Smooth muscle cell (in vitro differentiated cells): ENCODE measurements at regions not wholly inside any gene's neighbourhood (a gene's known extent, or its start where the extent isn't known, plus 50 kb on each side); places are given as distances from the start of the nearest gene placed in this dataset.

Source experiments
- DNase-seq: peaks from one replicate; lab custom pipeline; 2025; ENCODE audit not compliant: unreplicated experiment; lab: John Stamatoyannopoulos, UW
- H2AFZ ChIP-seq: fragments of 200-600 bp; sonication (generic); 2 replicates; pipeline ENCODE4 v1.6.0; 2016; ENCODE audit warnings: antibody characterized with exemption, low read depth, mild to moderate bottlenecking
- H3F3A ChIP-seq: fragments of 200-600 bp; sonication (generic); 2 replicates; pipeline ENCODE4 v1.6.0; 2017; ENCODE audit warnings: antibody characterized with exemption, low read depth
- H3K27ac ChIP-seq: fragments of 200-600 bp; sonication (generic); 2 replicates; pipeline ENCODE4 v1.5.1; 2016; ENCODE audit warnings: low read depth, mild to moderate bottlenecking
- H3K27me3 ChIP-seq: fragments of 200-600 bp; sonication (generic); 2 replicates; pipeline ENCODE4 v1.6.1; 2016; ENCODE audit warnings: low read depth, mild to moderate bottlenecking
- H3K36me3 ChIP-seq: fragments of 200-600 bp; sonication (generic); 2 replicates; pipeline ENCODE4 v1.5.1; 2016; ENCODE audit warnings: low read depth
- H3K4me1 ChIP-seq: fragments of 200-600 bp; sonication (generic); 2 replicates; pipeline ENCODE4 v1.5.1; 2016; ENCODE audit warnings: low read depth
- H3K4me2 ChIP-seq: fragments of 200-600 bp; sonication (generic); 2 replicates; pipeline ENCODE4 v1.6.0; 2016; ENCODE audit warnings: mild to moderate bottlenecking
- H3K4me3 ChIP-seq: fragments of 200-600 bp; sonication (generic); 2 replicates; pipeline ENCODE4 v1.5.1; 2016; ENCODE audit warnings: mild to moderate bottlenecking
- H3K79me2 ChIP-seq: fragments of 200-600 bp; sonication (generic); 2 replicates; pipeline ENCODE4 v1.6.0; 2016; ENCODE audit warnings: low read depth, mild to moderate bottlenecking
- H3K9ac ChIP-seq: fragments of 200-600 bp; sonication (generic); 2 replicates; pipeline ENCODE4 v1.6.0; 2016; ENCODE audit warnings: low read depth
- H3K9me3 ChIP-seq: fragments of 200-600 bp; sonication (generic); replicated peaks from 2 replicates; pipeline ENCODE4 v1.5.1; 2016; ENCODE audit warnings: low read depth
- H4K20me1 ChIP-seq: fragments of 200-600 bp; sonication (generic); 2 replicates; pipeline ENCODE4 v1.6.0; 2016; ENCODE audit warnings: low read depth
- WGBS: methylation state at CpG from one replicate; pipeline ENCODE4 v1.1.7; 2016; ENCODE audit warnings: low lambda C conversion rate; 5-methylcytosine and 5-hydroxymethylcytosine counted together
- TF ChIP-seq, protein P1 (sequence below): fragments of 200-600 bp; sonication (generic); IDR thresholded peaks from 2 replicates; pipeline ENCODE4 v1.5.1; 2017; ENCODE audit warnings: borderline replicate concordance, mild to moderate bottlenecking, antibody characterized with exemption; ENCODE audit not compliant: insufficient read depth, poor library complexity, severe bottlenecking

DNA sequence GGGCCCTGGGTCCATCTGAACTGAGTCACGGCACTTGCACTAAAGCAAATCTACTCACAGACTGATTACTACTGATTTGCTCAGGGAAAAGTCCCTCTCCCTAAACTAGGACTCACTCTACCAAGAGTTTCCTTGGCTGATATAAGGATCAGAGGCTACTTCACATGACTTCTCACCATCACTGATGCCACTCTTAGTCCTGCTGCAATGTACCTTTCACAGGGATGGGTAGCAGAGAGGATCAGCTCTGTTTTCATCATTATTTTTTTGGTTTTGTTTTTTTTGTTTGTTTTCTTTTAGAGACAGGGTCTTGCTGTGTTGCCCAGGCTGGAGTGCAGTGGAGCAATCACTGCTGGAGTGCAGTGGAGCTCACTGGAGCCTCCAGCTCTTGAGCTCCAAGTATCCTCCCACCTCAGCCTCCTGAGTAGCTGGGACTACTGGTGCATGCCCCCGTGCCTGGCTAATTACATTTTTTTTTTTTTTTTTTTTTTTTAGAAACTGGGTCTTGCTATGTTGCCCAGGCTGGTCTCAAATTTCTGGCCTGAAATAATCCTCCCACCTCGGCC, 200.6 kb downstream of the JCAD start:
- Histone ChIP-seq H2AFZ (peak overlapping the region; percentile 62), H3K27me3 (no peaks in the 10 kb centered on the region), H3F3A (peaks cover 14% of the 10 kb centered on the region), H3K9ac (no peak overlapping the region), H3K27ac (no peak overlapping the region), H3K4me3 (no peak overlapping the region), H3K4me1 (peaks cover 18% of the 10 kb centered on the region), H3K79me2 (no peaks in the 10 kb centered on the region), H3K9me3 (no peaks in the 10 kb centered on the region), H3K4me2 (peak overlapping the region; percentile 73), H3K36me3 (no peaks in the 10 kb centered on the region), H4K20me1 (no peaks in the 10 kb centered on the region)
- TF ChIP-seq, protein P1, sequence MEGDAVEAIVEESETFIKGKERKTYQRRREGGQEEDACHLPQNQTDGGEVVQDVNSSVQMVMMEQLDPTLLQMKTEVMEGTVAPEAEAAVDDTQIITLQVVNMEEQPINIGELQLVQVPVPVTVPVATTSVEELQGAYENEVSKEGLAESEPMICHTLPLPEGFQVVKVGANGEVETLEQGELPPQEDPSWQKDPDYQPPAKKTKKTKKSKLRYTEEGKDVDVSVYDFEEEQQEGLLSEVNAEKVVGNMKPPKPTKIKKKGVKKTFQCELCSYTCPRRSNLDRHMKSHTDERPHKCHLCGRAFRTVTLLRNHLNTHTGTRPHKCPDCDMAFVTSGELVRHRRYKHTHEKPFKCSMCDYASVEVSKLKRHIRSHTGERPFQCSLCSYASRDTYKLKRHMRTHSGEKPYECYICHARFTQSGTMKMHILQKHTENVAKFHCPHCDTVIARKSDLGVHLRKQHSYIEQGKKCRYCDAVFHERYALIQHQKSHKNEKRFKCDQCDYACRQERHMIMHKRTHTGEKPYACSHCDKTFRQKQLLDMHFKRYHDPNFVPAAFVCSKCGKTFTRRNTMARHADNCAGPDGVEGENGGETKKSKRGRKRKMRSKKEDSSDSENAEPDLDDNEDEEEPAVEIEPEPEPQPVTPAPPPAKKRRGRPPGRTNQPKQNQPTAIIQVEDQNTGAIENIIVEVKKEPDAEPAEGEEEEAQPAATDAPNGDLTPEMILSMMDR, result no peak
- WGBS, result 61% methylated on average over 3 of the region's 3 CpGs
- DNase-seq, result no peak

DNA sequence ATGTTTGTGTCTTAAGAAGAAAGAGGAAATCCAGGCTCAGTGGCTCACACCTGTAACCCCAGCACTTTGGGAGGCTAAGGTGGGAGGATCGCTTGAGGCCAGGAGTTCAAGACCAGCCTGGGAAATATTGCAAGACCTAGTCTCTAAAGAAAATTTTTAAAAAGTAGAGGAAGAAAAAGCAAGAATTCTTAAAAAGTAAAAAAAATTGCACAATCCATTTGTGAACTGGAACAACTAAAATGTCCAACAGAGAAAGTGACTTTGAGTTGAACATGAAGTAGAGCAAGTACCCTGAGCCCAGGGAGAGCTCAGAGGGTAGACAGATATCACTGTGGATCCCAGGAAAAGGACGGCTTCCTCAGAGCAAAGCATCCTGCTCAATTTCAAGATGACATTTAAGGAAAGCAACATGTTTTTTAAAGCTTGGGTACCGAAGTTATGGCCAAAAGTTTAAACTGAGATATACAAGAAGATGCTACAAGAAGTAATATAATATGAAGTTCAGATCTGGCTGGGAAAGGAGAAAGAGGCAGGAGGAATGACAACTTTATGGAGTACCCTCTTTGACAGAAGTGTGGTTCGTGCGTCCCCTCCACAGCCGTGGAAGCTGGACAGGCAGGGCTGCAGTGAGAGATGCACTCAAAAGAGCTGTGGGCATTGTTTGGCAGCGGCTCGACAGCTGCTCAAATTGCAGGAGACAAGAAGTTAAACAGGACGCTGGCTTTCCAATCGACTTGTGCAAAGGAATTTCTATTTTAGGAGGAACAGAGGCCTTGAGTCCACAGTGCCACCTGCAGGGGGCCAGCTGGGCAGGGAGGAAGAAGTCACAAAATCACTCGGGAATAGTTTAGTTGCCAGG, 201.3 kb downstream of the JCAD start:
- WGBS, result 26% methylated on average over 11 of the region's 11 CpGs
- peaks cover 14% of the 10 kb centered on the region for H3F3A ChIP-seq
- no peaks in the 10 kb centered on the region for H4K20me1 ChIP-seq
- peak overlapping the region; percentile 73 for H3K4me2 ChIP-seq
- H3K27me3 ChIP-seq, result no peaks in the 10 kb centered on the region
- peaks cover 18% of the 10 kb centered on the region for H3K4me1 ChIP-seq
- H2AFZ ChIP-seq, result peak overlapping the region; percentile 62
- H3K4me3 ChIP-seq, result no peak overlapping the region
- H3K36me3 ChIP-seq, result no peaks in the 10 kb centered on the region
- H3K79me2 ChIP-seq, result no peaks in the 10 kb centered on the region
- DNase-seq, result no peak
- TF ChIP-seq, protein P1, result peak; percentile 52
- no peaks in the 10 kb centered on the region for H3K9me3 ChIP-seq
- no peak overlapping the region for H3K9ac ChIP-seq
- H3K27ac ChIP-seq, result no peak overlapping the region

DNA sequence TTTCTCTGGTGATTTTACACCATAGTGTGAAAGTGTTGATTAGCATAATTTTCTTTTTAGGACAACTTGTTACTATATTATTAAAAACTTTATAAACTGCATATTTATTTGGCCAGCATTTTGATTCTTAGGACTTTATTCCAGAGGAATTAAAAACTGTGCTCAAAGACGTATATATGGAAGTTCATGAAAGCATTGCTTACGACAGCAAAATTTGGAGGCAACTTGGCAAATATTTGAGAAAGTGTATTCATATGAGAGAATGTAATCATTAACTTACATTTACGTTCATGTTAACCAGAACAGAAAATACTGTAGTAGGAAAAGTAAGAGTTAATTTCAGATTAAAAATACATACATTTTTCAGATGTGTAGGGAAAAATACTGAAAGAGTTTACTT, 203.1 kb downstream of the JCAD start:
- H3K4me1 ChIP-seq, result peaks cover 18% of the 10 kb centered on the region
- H2AFZ ChIP-seq, result no peak overlapping the region
- H3K4me2 ChIP-seq, result no peak overlapping the region
- H4K20me1 ChIP-seq, result no peaks in the 10 kb centered on the region
- no peak overlapping the region for H3K4me3 ChIP-seq
- H3K9ac ChIP-seq, result no peak overlapping the region
- H3K27ac ChIP-seq, result no peak overlapping the region
- no peaks in the 10 kb centered on the region for H3K27me3 ChIP-seq
- TF ChIP-seq, protein P1, result no peak
- H3F3A ChIP-seq, result peaks cover 14% of the 10 kb centered on the region
- H3K36me3 ChIP-seq, result no peaks in the 10 kb centered on the region
- WGBS, result 98% methylated on average over 3 of the region's 3 CpGs
- H3K79me2 ChIP-seq, result no peaks in the 10 kb centered on the region
- no peak for DNase-seq
- no peaks in the 10 kb centered on the region for H3K9me3 ChIP-seq
